Cardiac muscle cell (in vitro differentiated cells and primary cell): ENCODE measurements at regions not wholly inside any gene's neighbourhood (a gene's known extent, or its start where the extent isn't known, plus 50 kb on each side); places are given as distances from the start of the nearest gene placed in this dataset.
A peak's percentile ranks its signal among the peaks of the same experiment; 100 is the strongest.

Source experiments
- DNase-seq, 2 donors: peaks; one replicate each; pipeline versions ENCODE4 v3.0.0 to v3.0.0-alpha.2; 2010 to 2017; ENCODE audit warnings: low read depth in 1 of 2, low spot score in 1 of 2
- H3K27ac ChIP-seq: fragments of 200-600 bp; sonication (generic); 2 replicates; pipeline ENCODE4 v1.5.1; 2016
- H3K27me3 ChIP-seq: fragments of 200-600 bp; sonication (generic); 2 replicates; pipeline ENCODE4 v1.6.0; 2016; ENCODE audit warnings: control low read depth
- H3K36me3 ChIP-seq: fragments of 200-600 bp; sonication (generic); 2 replicates; pipeline ENCODE4 v1.5.1; 2016; ENCODE audit warnings: control low read depth
- H3K4me1 ChIP-seq: fragments of 200-600 bp; sonication (generic); 2 replicates; pipeline ENCODE4 v1.8.1; 2017; ENCODE audit warnings: low read depth, mild to moderate bottlenecking, mixed run types
- H3K4me3 ChIP-seq: fragments of 200-600 bp; sonication (generic); 2 replicates; pipeline ENCODE4 v1.5.1; 2016; ENCODE audit warnings: mild to moderate bottlenecking
- H3K9me3 ChIP-seq: fragments of 200-600 bp; sonication (generic); 2 replicates; pipeline ENCODE4 v1.5.1; 2017; ENCODE audit warnings: low read depth, mild to moderate bottlenecking, control low read depth
- CTCF ChIP-seq: IDR thresholded peaks from 2 replicates; pipeline ENCODE4 v1.5.1; 2012; ENCODE audit warnings: low read depth, mild to moderate bottlenecking, low read length

GRCh38 chr1:56033321-56034037 lies 545.9 kb downstream of the PLPP3 start:
- H3K9me3 ChIP-seq: no peaks in the 10 kb centered on the region
- H3K27ac ChIP-seq: no peak overlapping the region
- H3K36me3 ChIP-seq: no peaks in the 10 kb centered on the region
- H3K4me1 ChIP-seq: peaks cover 5% of the 10 kb centered on the region
- no peak for TF ChIP-seq CTCF
- no peak for DNase-seq
- H3K27me3 ChIP-seq: no peaks in the 10 kb centered on the region
- H3K4me3 ChIP-seq: no peak overlapping the region

GRCh38 chr1:56032096-56032676 lies 547.2 kb downstream of the PLPP3 start:
- Histone ChIP-seq H3K4me3 (no peak overlapping the region), H3K9me3 (no peaks in the 10 kb centered on the region), H3K4me1 (peaks cover 5% of the 10 kb centered on the region), H3K36me3 (no peaks in the 10 kb centered on the region), H3K27me3 (no peaks in the 10 kb centered on the region), H3K27ac (no peak overlapping the region)
- TF ChIP-seq CTCF: no peak
- peak in 1 of 2 donors; percentile 30 for DNase-seq

GRCh38 chr1:56031001-56031400 lies 548.4 kb downstream of the PLPP3 start:
- H3K36me3 ChIP-seq: no peaks in the 10 kb centered on the region
- DNase-seq: no peak
- no peak for TF ChIP-seq CTCF
- no peaks in the 10 kb centered on the region for H3K9me3 ChIP-seq
- H3K27me3 ChIP-seq: no peaks in the 10 kb centered on the region
- H3K4me3 ChIP-seq: no peak overlapping the region
- H3K4me1 ChIP-seq: peaks cover 5% of the 10 kb centered on the region
- H3K27ac ChIP-seq: no peak overlapping the region

- no peak overlapping the region for H3K4me3 ChIP-seq
- no peak for TF ChIP-seq CTCF
- DNase-seq: peak in 1 of 2 donors; percentile 10
- H3K27ac ChIP-seq: no peak overlapping the region
- H3K36me3 ChIP-seq: no peaks in the 10 kb centered on the region
- H3K27me3 ChIP-seq: no peaks in the 10 kb centered on the region
- no peaks in the 10 kb centered on the region for H3K9me3 ChIP-seq
- peaks cover 5% of the 10 kb centered on the region for H3K4me1 ChIP-seq
Measured at GRCh38 chr1:56029319-56030003, 549.9 kb downstream of the PLPP3 start.

- DNase-seq: no peak
- Histone ChIP-seq H3K36me3 (no peaks in the 10 kb centered on the region), H3K27ac (no peak overlapping the region), H3K9me3 (no peaks in the 10 kb centered on the region), H3K4me3 (no peak overlapping the region), H3K27me3 (no peaks in the 10 kb centered on the region), H3K4me1 (peaks cover 5% of the 10 kb centered on the region)
- no peak for TF ChIP-seq CTCF
Measured at GRCh38 chr1:56028911-56029310, 550.5 kb downstream of the PLPP3 start.
